ENCODE measurements at regions not wholly inside any gene's neighbourhood (a gene's known extent, or its start where the extent isn't known, plus 50 kb on each side); places are given as distances from the start of the nearest gene placed in this dataset.
"Not testable (repeated sequence)": the region's sequence is repeated elsewhere in the genome, so short reads cannot be mapped to it uniquely, and the experiment has no call there.

DNA sequence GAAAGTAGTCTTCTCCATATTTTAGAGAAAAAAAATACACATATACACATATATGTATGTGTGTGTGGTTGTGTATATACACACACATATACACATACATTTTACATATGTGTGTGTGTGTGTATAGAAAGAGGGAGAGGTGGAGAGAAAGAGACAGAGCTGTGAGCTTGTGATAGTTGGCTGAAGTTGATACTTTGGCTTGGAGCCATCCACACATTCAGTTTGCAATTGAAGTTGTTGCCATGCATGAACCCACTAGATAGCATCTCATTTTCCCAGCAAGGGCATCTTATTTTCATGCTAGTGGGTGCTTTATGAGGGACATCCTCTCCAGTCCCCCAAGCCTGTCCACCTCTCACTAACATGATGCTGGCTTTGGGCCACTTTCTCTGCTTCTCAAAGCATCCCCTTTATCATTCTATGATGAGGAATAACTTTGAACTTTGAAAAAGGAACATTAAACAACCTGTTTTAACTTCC is 228.6 kb downstream of the ZNF621 start:
- Histone ChIP-seq H3K36me3 (ENCODE audit: insufficient read depth, low read length) (no peaks in the 10 kb centered on the region), H3K9me3 (ENCODE audit: low read depth, low read length) (no peaks in the 10 kb centered on the region), H3K4me3 (no peak overlapping the region), H3K9ac (ENCODE audit: insufficient read length) (no peak overlapping the region), H3K27ac (no peak overlapping the region)
- no peak for DNase-seq (ENCODE audit: low read depth, low spot score)
- TF ChIP-seq POLR2AphosphoS5 (IDR thresholded peaks at IDR 0.05; ENCODE audit: borderline replicate concordance, low read depth, low read length) = no peak
- TF ChIP-seq FOXP2 (optimal IDR thresholded peaks at IDR 0.05; ENCODE audit: control extremely low read depth, extremely low read length, insufficient read depth) = no peak
- no peak for TF ChIP-seq EZH2 (IDR thresholded peaks at IDR 0.05)

DNA sequence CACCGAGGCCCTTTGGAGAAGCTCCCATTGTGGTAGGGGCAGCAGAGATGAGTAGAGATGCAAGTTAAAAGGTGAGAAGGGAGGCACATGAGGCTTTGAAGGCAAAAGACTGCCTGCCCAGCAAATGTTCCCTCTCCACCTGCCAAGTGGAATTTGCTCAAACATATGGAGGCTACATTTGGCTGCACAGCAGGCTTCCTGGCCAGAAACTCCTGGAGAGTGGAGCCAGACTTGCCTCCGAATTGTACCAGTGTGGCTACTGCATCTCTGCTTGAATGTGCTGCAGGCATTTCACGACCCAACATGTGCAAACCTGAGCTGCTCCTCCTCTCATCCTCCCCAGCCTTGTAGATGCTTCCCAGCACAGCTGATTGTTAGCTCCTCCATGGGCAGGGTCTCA is 229.2 kb downstream of the ZNF621 start:
- TF ChIP-seq EZH2 (IDR thresholded peaks at IDR 0.05) (no peak), POLR2AphosphoS5 (IDR thresholded peaks at IDR 0.05; ENCODE audit: borderline replicate concordance, low read depth, low read length) (no peak), FOXP2 (optimal IDR thresholded peaks at IDR 0.05; ENCODE audit: control extremely low read depth, extremely low read length, insufficient read depth) (no peak)
- no peaks in the 10 kb centered on the region for H3K9me3 ChIP-seq (ENCODE audit: low read depth, low read length)
- H3K36me3 ChIP-seq (ENCODE audit: insufficient read depth, low read length) = no peaks in the 10 kb centered on the region
- H3K27ac ChIP-seq = no peak overlapping the region
- H3K4me3 ChIP-seq = no peak overlapping the region
- no peak overlapping the region for H3K9ac ChIP-seq (ENCODE audit: insufficient read length)
- no peak for DNase-seq (ENCODE audit: low read depth, low spot score)

DNA sequence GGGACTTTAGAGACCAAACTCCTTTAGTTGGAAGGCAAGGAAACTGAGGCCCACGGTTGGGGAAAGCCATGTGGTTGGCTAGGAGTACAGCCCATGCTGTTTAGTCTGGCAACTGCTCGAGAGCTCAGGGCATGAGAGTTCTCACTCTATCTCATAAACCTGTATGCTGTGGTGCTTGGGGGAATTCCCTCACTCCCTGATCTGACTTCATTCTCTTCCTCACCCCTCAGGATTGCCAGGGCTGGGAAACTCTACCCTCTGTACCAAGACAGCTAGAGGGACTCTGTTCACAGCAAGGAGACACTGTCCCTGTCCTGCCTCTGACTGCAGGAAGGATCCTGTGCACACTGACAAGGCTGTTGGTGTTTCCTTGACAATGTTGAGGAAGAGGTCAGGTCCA is 230.2 kb downstream of the ZNF621 start:
- Histone ChIP-seq H3K36me3 (ENCODE audit: insufficient read depth, low read length) (no peaks in the 10 kb centered on the region), H3K9me3 (ENCODE audit: low read depth, low read length) (no peaks in the 10 kb centered on the region), H3K4me3 (no peak overlapping the region), H3K27ac (no peak overlapping the region), H3K9ac (ENCODE audit: insufficient read length) (no peak overlapping the region)
- DNase-seq (ENCODE audit: low read depth, low spot score) = no peak
- TF ChIP-seq POLR2AphosphoS5 (IDR thresholded peaks at IDR 0.05; ENCODE audit: borderline replicate concordance, low read depth, low read length) (no peak), EZH2 (IDR thresholded peaks at IDR 0.05) (no peak), FOXP2 (optimal IDR thresholded peaks at IDR 0.05; ENCODE audit: control extremely low read depth, extremely low read length, insufficient read depth) (no peak)

DNA sequence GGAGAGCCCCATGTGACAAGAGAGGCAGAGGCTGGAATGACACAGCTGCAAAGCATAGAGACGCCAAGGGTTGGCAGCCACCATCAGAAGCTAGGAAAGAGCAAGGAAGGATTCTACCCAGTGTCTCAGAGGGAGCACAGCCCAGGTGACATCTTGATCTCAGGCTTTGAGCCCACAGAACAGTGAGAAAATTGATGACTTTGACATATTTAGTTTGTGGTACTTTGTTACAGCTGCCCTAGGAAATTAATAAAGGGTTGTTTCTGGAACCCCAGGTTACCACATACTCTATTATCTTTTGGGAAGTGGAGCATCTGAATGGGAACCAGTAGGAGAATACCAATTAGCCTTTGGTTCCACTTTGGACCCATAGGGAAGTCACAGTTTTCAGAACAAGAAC is 231.7 kb downstream of the ZNF621 start:
- H3K9ac ChIP-seq (ENCODE audit: insufficient read length) = no peak overlapping the region
- H3K36me3 ChIP-seq (ENCODE audit: insufficient read depth, low read length) = no peaks in the 10 kb centered on the region
- no peak for DNase-seq (ENCODE audit: low read depth, low spot score)
- no peak for TF ChIP-seq EZH2 (IDR thresholded peaks at IDR 0.05)
- TF ChIP-seq POLR2AphosphoS5 (IDR thresholded peaks at IDR 0.05; ENCODE audit: borderline replicate concordance, low read depth, low read length) = no peak
- no peak for TF ChIP-seq FOXP2 (optimal IDR thresholded peaks at IDR 0.05; ENCODE audit: control extremely low read depth, extremely low read length, insufficient read depth)
- no peaks in the 10 kb centered on the region for H3K9me3 ChIP-seq (ENCODE audit: low read depth, low read length)
- no peak overlapping the region for H3K27ac ChIP-seq
- H3K4me3 ChIP-seq = no peak overlapping the region

DNA sequence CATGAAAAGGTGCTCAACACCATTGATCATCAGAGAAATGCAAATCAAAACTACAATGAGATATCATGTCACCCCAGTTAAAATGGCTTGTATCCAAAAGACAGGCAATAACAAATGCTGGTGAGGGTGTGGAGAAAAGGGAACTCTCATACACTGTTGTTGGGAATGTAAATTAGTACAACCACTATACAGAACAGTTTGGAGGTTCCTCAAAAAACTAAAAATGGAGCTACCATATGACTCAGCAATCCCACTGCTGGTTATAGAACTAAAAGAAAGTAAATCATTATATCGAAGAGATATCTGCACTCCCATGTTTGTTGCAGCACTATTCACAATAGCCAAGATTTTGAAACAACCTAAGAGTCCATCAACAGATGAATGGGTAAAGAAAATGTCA is 238.0 kb downstream of the ZNF621 start:
- H3K9ac ChIP-seq (ENCODE audit: insufficient read length); H3K27ac ChIP-seq; H3K4me3 ChIP-seq; H3K36me3 ChIP-seq (ENCODE audit: insufficient read depth, low read length); DNase-seq (ENCODE audit: low read depth, low spot score); H3K9me3 ChIP-seq (ENCODE audit: low read depth, low read length): not testable (repeated sequence)

DNA sequence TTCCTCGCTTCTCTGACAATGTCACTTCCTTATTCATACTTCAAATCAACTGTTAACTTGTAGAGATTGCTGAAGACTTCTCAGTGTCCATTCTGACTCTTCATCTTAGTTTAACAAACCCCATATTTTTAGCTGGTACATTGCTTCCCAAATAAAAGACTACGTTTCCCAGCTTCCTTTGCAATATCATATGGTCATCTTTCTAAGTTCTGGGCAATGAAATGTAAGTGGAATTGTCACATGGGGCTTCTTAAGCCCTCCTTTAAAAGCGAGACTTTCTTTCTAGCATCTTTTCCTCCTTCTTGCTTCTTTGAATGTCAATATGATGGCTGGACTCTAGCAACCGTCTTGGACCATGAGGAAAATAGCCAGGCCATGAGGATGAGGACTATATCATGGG is 239.0 kb downstream of the ZNF621 start:
- no peak overlapping the region for H3K4me3 ChIP-seq
- TF ChIP-seq POLR2AphosphoS5 (IDR thresholded peaks at IDR 0.05; ENCODE audit: borderline replicate concordance, low read depth, low read length) = no peak
- TF ChIP-seq EZH2 (IDR thresholded peaks at IDR 0.05) = no peak
- TF ChIP-seq FOXP2 (optimal IDR thresholded peaks at IDR 0.05; ENCODE audit: control extremely low read depth, extremely low read length, insufficient read depth) = no peak
- no peak overlapping the region for H3K9ac ChIP-seq (ENCODE audit: insufficient read length)
- no peaks in the 10 kb centered on the region for H3K9me3 ChIP-seq (ENCODE audit: low read depth, low read length)
- no peaks in the 10 kb centered on the region for H3K36me3 ChIP-seq (ENCODE audit: insufficient read depth, low read length)
- no peak overlapping the region for H3K27ac ChIP-seq
- no peak for DNase-seq (ENCODE audit: low read depth, low spot score)

DNA sequence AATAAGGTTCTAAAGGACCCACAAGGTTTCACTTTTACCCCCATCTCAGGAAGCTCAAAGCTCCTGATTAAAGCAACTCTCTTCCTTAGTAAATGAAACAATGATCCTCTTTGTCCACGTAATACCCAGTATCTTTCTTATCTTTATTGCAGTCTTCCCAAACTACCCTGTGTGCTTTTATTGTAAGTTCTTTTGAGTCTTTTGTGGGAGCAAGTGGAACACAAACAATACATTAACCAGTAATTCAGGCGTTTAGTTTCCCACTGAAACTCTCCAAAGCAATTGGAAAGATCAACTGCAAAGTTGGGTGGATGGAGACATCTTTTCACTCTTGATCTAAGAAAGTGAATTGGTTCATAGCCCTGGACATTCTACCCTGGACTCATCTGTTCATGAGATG is 240.0 kb downstream of the ZNF621 start:
- Histone ChIP-seq H3K9me3 (ENCODE audit: low read depth, low read length) (no peaks in the 10 kb centered on the region), H3K36me3 (ENCODE audit: insufficient read depth, low read length) (no peaks in the 10 kb centered on the region), H3K27ac (no peak overlapping the region), H3K9ac (ENCODE audit: insufficient read length) (no peak overlapping the region), H3K4me3 (no peak overlapping the region)
- no peak for DNase-seq (ENCODE audit: low read depth, low spot score)
- TF ChIP-seq FOXP2 (optimal IDR thresholded peaks at IDR 0.05; ENCODE audit: control extremely low read depth, extremely low read length, insufficient read depth) = no peak
- TF ChIP-seq POLR2AphosphoS5 (IDR thresholded peaks at IDR 0.05; ENCODE audit: borderline replicate concordance, low read depth, low read length) = no peak
- no peak for TF ChIP-seq EZH2 (IDR thresholded peaks at IDR 0.05)

DNA sequence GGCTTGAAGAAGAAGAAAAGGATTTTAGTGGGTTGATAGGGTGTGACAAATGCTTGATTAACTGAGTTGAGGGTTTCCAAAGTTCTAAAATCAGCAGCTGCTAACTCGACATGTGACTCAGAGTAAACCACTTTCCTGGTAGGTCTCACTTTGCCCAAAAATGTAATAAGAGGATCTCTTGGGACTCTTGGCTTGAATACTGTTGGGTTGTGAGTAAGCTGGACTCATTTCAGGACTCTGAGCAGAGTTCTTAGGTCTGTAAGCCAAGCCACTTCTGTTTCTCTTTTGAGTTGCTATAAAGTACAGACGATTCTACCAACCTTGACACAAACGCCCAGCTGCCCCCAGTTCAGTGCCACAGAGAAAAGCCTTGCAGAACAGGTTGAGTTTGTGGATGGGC is 241.1 kb downstream of the ZNF621 start:
- no peak for DNase-seq (ENCODE audit: low read depth, low spot score)
- H3K27ac ChIP-seq = no peak overlapping the region
- no peak overlapping the region for H3K4me3 ChIP-seq
- no peaks in the 10 kb centered on the region for H3K36me3 ChIP-seq (ENCODE audit: insufficient read depth, low read length)
- no peaks in the 10 kb centered on the region for H3K9me3 ChIP-seq (ENCODE audit: low read depth, low read length)
- no peak for TF ChIP-seq POLR2AphosphoS5 (IDR thresholded peaks at IDR 0.05; ENCODE audit: borderline replicate concordance, low read depth, low read length)
- no peak for TF ChIP-seq EZH2 (IDR thresholded peaks at IDR 0.05)
- no peak for TF ChIP-seq FOXP2 (optimal IDR thresholded peaks at IDR 0.05; ENCODE audit: control extremely low read depth, extremely low read length, insufficient read depth)
- no peak overlapping the region for H3K9ac ChIP-seq (ENCODE audit: insufficient read length)

DNA sequence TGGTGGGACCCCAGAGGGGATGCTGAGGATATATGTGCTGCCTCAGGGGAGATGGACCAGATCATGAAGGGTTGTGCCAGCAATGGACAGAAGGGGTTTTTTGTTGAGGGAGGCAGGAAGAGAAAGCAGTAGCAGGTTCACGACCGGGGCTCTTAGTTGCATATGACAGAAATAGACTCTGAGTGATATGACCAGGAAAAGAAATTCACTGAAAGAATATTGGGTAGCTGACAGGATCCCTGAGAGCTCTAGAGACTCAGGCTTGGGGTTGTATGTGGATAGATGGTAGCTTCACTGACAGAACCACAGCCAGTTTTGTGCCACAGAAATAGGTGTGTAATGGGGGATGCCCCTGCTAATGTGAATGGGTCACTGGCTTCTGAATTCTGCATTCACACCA is 241.6 kb downstream of the ZNF621 start:
- Histone ChIP-seq H3K36me3 (ENCODE audit: insufficient read depth, low read length) (no peaks in the 10 kb centered on the region), H3K27ac (no peak overlapping the region), H3K9me3 (ENCODE audit: low read depth, low read length) (no peaks in the 10 kb centered on the region), H3K4me3 (no peak overlapping the region), H3K9ac (ENCODE audit: insufficient read length) (no peak overlapping the region)
- no peak for DNase-seq (ENCODE audit: low read depth, low spot score)
- TF ChIP-seq POLR2AphosphoS5 (IDR thresholded peaks at IDR 0.05; ENCODE audit: borderline replicate concordance, low read depth, low read length) (no peak), EZH2 (IDR thresholded peaks at IDR 0.05) (no peak), FOXP2 (optimal IDR thresholded peaks at IDR 0.05; ENCODE audit: control extremely low read depth, extremely low read length, insufficient read depth) (no peak)

Data from SK-N-MC (cell line).